AML-193 (cell line): ENCODE measurements at regions not wholly inside any gene's neighbourhood (a gene's known extent, or its start where the extent isn't known, plus 50 kb on each side); places are given as distances from the start of the nearest gene placed in this dataset.

Experiments
- DNase-seq, 2 experiments: peaks; one replicate each; lab custom pipeline; 2025; lab: John Stamatoyannopoulos, UW

- no peak for DNase-seq
Measured at GRCh38 chr1:91151702-91152101, 129.9 kb upstream of the ZNF644 start.

GRCh38 chr1:91148641-91149069 is 126.8 kb upstream of the ZNF644 start:
- peak; percentile 10 to 20 for DNase-seq

GRCh38 chr1:91141858-91142257 is 120.0 kb upstream of the ZNF644 start:
- no peak for DNase-seq

- DNase-seq, result no peak
Measured at GRCh38 chr1:91138959-91139358, 117.1 kb upstream of the ZNF644 start.

GRCh38 chr1:91137173-91137852 is 115.5 kb upstream of the ZNF644 start:
- no peak for DNase-seq

- no peak for DNase-seq
Measured at GRCh38 chr1:91135799-91136198, 114.0 kb upstream of the ZNF644 start.

- no peak for DNase-seq
Measured at GRCh38 chr1:91133248-91133647, 111.4 kb upstream of the ZNF644 start.

GRCh38 chr1:91130256-91130985 is 108.6 kb upstream of the ZNF644 start:
- DNase-seq, result no peak

GRCh38 chr1:91129458-91129857 is 107.6 kb upstream of the ZNF644 start:
- no peak for DNase-seq

- no peak for DNase-seq
Measured at GRCh38 chr1:91129017-91129416, 107.2 kb upstream of the ZNF644 start.

- no peak for DNase-seq
Measured at GRCh38 chr1:91124989-91125417, 103.2 kb upstream of the ZNF644 start.

GRCh38 chr1:91124290-91124985 is 102.6 kb upstream of the ZNF644 start:
- no peak for DNase-seq

- DNase-seq, result no peak
Measured at GRCh38 chr1:91123773-91124172, 101.9 kb upstream of the ZNF644 start.

GRCh38 chr1:91123319-91123718 is 101.5 kb upstream of the ZNF644 start:
- DNase-seq, result no peak

- no peak for DNase-seq
Measured at GRCh38 chr1:91122106-91122717, 100.4 kb upstream of the ZNF644 start.

GRCh38 chr1:91121366-91121765 is 99.5 kb upstream of the ZNF644 start:
- no peak for DNase-seq

GRCh38 chr1:91120936-91121335 is 99.1 kb upstream of the ZNF644 start:
- no peak for DNase-seq

- DNase-seq, result no peak
Measured at GRCh38 chr1:91120421-91120820, 98.6 kb upstream of the ZNF644 start.

GRCh38 chr1:91104712-91105111 is 82.9 kb upstream of the ZNF644 start:
- no peak for DNase-seq

GRCh38 chr1:91101328-91101727 is 79.5 kb upstream of the ZNF644 start:
- DNase-seq, result no peak

GRCh38 chr1:91099746-91100621 is 78.1 kb upstream of the ZNF644 start:
- DNase-seq, result no peak
